ENCODE measurements at regions not wholly inside any gene's neighbourhood (a gene's known extent, or its start where the extent isn't known, plus 50 kb on each side); places are given as distances from the start of the nearest gene placed in this dataset.

- TF ChIP-seq CTCF (IDR thresholded peaks at IDR 0.05) (no peak), POLR2A (IDR thresholded peaks at IDR 0.05) (no peak)
Observed at GRCh38 chr15:70407336-70407670, 309.6 kb upstream of the TLE3 start.
